A673 (cell line): ENCODE measurements at regions not wholly inside any gene's neighbourhood (a gene's known extent, or its start where the extent isn't known, plus 50 kb on each side); places are given as distances from the start of the nearest gene placed in this dataset.

Source experiments
- CTCF ChIP-seq: fragments of 300-800, 200-600 bp; sonication (generic); conservative IDR thresholded peaks from 2 replicates; pipeline ENCODE4 v1.5.1; 2017; ENCODE audit warnings: low read depth, mild to moderate bottlenecking, antibody characterized with exemption, low read length, moderate library complexity, mixed read lengths
- EZH2 ChIP-seq: fragments of 200-600 bp; sonication (generic); IDR thresholded peaks from 2 replicates; pipeline ENCODE4 v1.6.1; 2017; ENCODE audit warnings: borderline replicate concordance, low read depth, mild to moderate bottlenecking, mixed read lengths, antibody characterized with exemption, low read length; ENCODE audit not compliant: poor library complexity, severe bottlenecking

DNA sequence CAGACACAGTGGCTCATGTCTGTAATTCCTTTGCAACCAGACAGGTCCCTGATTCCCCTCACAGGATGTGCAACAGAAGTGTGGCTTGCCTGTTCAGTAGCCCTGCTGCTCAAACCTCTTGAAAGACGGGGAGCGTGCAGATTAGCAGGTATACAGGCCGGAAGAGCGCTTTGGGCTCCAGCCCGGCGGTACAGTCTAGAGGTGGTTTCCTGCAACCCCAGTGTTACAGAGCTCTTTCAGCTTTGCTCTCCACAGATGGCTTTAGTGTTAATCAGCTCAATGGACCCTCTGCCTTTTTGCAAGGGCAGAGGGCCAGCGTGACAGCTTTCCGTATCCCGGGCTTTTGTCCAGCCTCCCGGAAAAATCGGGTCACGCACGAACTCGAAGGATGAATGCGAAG is 67.2 kb upstream of the TNFRSF21 start:
- TF ChIP-seq CTCF (no peak), EZH2 (no peak)
